NB4 (cell line): ENCODE measurements at regions not wholly inside any gene's neighbourhood (a gene's known extent, or its start where the extent isn't known, plus 50 kb on each side); places are given as distances from the start of the nearest gene placed in this dataset.

Source experiments
- DNase-seq: peaks from one replicate; pipeline ENCODE4 v3.0.0; 2010; ENCODE audit warnings: low read depth
- H3K4me3 ChIP-seq: one replicate; pipeline ENCODE4 v1.5.1; 2011; ENCODE audit warnings: mild to moderate bottlenecking, low read depth, low read length, moderate library complexity
- MYC ChIP-seq: IDR thresholded peaks from 2 replicates; pipeline ENCODE4 v1.6.1; 2011; ENCODE audit warnings: low read depth, low read length
- POLR2A ChIP-seq: IDR thresholded peaks from 2 replicates; pipeline ENCODE4 v1.6.1; 2011; ENCODE audit warnings: mild to moderate bottlenecking; ENCODE audit not compliant: insufficient read length; ENCODE audit errors: extremely low read depth
- TF ChIP-seq, protein P1 (sequence below): IDR thresholded peaks from one replicate; pipeline ENCODE4 v1.5.1; 2012; ENCODE audit warnings: low read depth, low read length
- TF ChIP-seq, protein P2 (sequence below): IDR thresholded peaks from 2 replicates; pipeline ENCODE4 v1.6.1; 2011; ENCODE audit warnings: low read depth, low read length

DNA sequence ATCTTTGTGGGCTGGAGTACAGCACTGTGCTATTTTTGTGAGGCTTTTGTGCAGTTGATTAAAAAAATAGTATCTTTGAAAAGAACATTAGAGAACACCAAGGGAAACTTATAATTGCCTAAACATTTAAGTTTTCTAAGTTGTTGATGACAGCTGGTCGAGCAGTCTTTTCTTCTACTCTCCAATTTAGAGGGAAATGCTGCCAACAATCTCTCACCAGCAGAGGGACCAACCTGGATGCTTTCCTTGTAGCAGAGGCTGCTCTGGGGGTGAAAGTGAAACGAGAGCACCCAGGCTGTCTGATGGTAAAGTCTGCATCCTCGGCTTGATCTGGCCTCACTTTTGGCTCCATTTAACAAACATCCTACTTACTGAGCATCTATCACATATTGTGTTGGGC is 1286.5 kb upstream of the TENM4 start:
- H3K4me3 ChIP-seq: no peak overlapping the region
- TF ChIP-seq POLR2A (no peak), MYC (no peak)
- TF ChIP-seq, protein P1, sequence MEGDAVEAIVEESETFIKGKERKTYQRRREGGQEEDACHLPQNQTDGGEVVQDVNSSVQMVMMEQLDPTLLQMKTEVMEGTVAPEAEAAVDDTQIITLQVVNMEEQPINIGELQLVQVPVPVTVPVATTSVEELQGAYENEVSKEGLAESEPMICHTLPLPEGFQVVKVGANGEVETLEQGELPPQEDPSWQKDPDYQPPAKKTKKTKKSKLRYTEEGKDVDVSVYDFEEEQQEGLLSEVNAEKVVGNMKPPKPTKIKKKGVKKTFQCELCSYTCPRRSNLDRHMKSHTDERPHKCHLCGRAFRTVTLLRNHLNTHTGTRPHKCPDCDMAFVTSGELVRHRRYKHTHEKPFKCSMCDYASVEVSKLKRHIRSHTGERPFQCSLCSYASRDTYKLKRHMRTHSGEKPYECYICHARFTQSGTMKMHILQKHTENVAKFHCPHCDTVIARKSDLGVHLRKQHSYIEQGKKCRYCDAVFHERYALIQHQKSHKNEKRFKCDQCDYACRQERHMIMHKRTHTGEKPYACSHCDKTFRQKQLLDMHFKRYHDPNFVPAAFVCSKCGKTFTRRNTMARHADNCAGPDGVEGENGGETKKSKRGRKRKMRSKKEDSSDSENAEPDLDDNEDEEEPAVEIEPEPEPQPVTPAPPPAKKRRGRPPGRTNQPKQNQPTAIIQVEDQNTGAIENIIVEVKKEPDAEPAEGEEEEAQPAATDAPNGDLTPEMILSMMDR: no peak
- TF ChIP-seq, protein P2, sequence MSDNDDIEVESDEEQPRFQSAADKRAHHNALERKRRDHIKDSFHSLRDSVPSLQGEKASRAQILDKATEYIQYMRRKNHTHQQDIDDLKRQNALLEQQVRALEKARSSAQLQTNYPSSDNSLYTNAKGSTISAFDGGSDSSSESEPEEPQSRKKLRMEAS: no peak
- DNase-seq: peak; percentile 5

DNA sequence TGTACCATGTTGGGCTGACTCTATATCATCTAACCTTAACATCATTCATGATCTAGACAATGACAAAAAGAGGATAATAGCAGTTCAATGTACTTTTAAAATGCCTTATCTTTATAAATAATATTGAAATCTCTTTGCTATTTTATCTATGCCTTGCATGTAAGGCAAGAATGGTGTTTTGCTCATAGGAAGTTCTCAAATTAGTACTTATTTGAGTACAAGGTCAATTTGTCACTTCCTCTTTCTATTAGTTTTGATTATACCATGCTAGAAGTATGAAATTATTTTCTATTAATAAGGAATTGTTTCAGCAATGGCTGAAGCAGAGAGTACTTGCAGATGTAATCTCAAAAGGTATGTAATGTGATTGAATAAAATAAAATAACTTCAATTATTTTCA is 1285.4 kb upstream of the TENM4 start:
- TF ChIP-seq, protein P2: no peak
- TF ChIP-seq MYC: no peak
- TF ChIP-seq POLR2A: no peak
- TF ChIP-seq, protein P1: no peak

DNA sequence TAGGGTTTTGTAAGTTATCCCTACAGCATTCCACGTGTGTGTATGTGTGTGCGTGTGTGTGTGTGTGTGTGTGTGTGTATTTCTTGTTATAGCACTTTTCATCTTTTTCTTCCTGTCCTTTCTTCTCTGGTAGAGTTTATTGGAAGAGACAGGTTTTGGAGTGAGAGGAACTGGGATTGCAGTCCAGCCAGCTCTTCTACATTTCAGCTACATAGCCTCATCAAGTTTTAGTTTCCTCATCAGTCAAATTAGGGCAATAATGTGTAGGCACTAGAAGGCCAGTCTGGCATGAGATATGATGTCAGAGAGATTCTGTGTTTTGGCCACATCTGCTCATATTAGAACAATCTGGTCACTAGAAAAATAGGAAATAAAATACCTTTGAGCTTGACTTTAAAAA is 1283.5 kb upstream of the TENM4 start:
- H3K4me3 ChIP-seq: no peak overlapping the region
- DNase-seq: no peak
- TF ChIP-seq POLR2A (no peak), MYC (no peak)
- TF ChIP-seq, protein P1: no peak
- TF ChIP-seq, protein P2: no peak

More for the DNA sequence above, 1285.4 kb upstream of the TENM4 start:
- H3K4me3 ChIP-seq: no peak overlapping the region
- DNase-seq: no peak

DNA sequence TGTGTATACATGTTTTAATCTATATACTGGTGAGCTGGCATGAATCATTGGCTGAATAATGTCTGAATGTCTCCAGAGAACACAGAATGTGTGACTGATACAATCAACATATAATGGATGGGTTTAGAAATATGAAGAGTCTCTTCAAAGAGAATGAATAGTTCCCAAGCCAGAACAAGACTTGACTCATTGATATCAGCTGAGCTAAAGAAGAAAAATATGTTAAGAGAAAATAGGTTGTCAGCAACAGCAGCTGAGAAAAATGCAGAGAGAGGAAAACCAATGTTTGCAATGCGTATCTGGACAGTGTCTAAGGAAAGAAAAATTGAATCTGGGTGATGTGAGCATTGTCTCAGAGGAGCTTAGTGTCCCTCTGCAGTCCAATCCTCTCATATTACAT is 1281.8 kb upstream of the TENM4 start:
- no peak for TF ChIP-seq MYC
- no peak for TF ChIP-seq POLR2A
- TF ChIP-seq, protein P1: no peak
- TF ChIP-seq, protein P2: no peak
- no peak overlapping the region for H3K4me3 ChIP-seq
- DNase-seq: no peak

DNA sequence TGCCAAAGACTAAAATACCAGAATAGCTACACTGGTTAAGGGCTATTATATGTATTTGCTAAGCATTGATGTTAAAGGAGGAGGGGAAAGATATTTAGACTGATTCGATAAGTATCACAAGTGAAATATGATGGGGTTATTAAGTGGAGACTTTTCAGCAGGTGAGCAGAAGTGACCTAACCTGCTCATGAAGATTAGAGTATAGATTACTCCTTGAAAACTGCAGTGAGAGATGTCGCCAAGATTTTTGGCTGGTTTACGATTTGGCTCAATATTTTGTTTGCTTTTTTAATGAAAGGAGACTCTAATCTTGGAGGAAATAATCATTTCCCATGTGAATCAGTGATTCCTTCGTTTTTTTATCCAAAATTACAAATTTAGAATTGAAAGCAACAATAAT is 1279.5 kb upstream of the TENM4 start:
- DNase-seq: no peak
- TF ChIP-seq, protein P1: no peak
- no peak for TF ChIP-seq POLR2A
- TF ChIP-seq MYC: no peak
- TF ChIP-seq, protein P2: no peak
- no peak overlapping the region for H3K4me3 ChIP-seq

DNA sequence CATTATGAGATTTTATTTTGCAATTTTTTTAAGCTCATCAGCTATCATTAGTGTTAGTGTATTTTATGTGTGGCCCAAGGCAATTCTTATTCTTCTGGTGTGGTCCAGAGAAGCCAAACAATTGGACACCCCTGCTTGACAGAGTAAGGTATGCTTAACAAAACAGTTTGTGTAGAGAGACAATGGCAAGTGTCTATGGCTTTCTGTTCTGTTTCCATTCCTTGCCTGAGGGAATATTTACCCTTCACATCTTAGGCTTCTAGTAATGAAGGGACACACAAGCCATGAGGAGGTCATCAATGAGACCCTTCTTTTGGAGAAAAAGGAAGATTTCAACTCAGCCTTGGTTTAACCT is 1278.4 kb upstream of the TENM4 start:
- no peak overlapping the region for H3K4me3 ChIP-seq
- DNase-seq: no peak
- TF ChIP-seq MYC (no peak), POLR2A (no peak)
- TF ChIP-seq, protein P1: no peak
- TF ChIP-seq, protein P2: no peak
